Keratinocyte (primary cell): ENCODE measurements at regions not wholly inside any gene's neighbourhood (a gene's known extent, or its start where the extent isn't known, plus 50 kb on each side); places are given as distances from the start of the nearest gene placed in this dataset.

Source experiments
- DNase-seq: peaks from one replicate; pipeline ENCODE4 v3.0.0-alpha.2; 2011; ENCODE audit warnings: low read depth, missing footprints, low spot score
- FAIRE-seq: peaks from 2 replicates; lab custom pipeline; 2011; peaks lifted over from hg19 to GRCh38; lab: Jason Lieb, UNC
- H2AFZ ChIP-seq: 2 replicates; pipeline ENCODE4 v1.6.0; 2012; ENCODE audit warnings: low read length, control low read depth, inconsistent platforms; ENCODE audit not compliant: control insufficient read depth
- H3K27ac ChIP-seq: 2 replicates; pipeline ENCODE4 v1.5.1; 2011; ENCODE audit warnings: low read length; ENCODE audit not compliant: control insufficient read depth, insufficient read depth
- H3K27me3 ChIP-seq: 3 replicates; pipeline ENCODE4 v1.6.0; 2011; ENCODE audit warnings: low read length; ENCODE audit not compliant: control insufficient read depth, insufficient read depth; ENCODE audit errors: extremely low read depth
- H3K36me3 ChIP-seq, 2 experiments: 2 replicates in 1 of 2; 3 replicates in 1 of 2; pipeline ENCODE4 v1.5.1; 2011; ENCODE audit warnings: low read length in 2 of 2, mild to moderate bottlenecking in 1 of 2; ENCODE audit not compliant: control insufficient read depth in 2 of 2, insufficient read depth in 2 of 2; ENCODE audit errors: extremely low read depth in 1 of 2
- H3K4me1 ChIP-seq: 3 replicates; pipeline ENCODE4 v1.5.1; 2011; ENCODE audit warnings: low read length; ENCODE audit not compliant: control insufficient read depth, insufficient read depth; ENCODE audit errors: extremely low read depth
- H3K4me2 ChIP-seq: 3 replicates; pipeline ENCODE4 v1.6.0; 2011; ENCODE audit warnings: low read depth, low read length; ENCODE audit not compliant: control insufficient read depth, insufficient read depth; ENCODE audit errors: extremely low read depth
- H3K4me3 ChIP-seq, 3 experiments: fragments of 200-600 bp in 1 of 3; sonication (generic) in 1 of 3; 2 replicates in 2 of 3; 3 replicates in 1 of 3; pipeline ENCODE4 v1.5.1; 2011 to 2016; ENCODE audit warnings: low read length in 3 of 3, mild to moderate bottlenecking in 3 of 3, control low read depth in 2 of 3, inconsistent platforms in 1 of 3, low read depth in 1 of 3, mixed read lengths in 1 of 3, mixed run types in 1 of 3, moderate library complexity in 1 of 3; ENCODE audit not compliant: control insufficient read depth in 2 of 3, insufficient read depth in 2 of 3; ENCODE audit errors: extremely low read depth in 1 of 3
- H3K79me2 ChIP-seq: 2 replicates; pipeline ENCODE4 v1.6.0; 2012; ENCODE audit warnings: low read length; ENCODE audit not compliant: control insufficient read depth, insufficient read depth
- H3K9ac ChIP-seq: 3 replicates; pipeline ENCODE4 v1.6.0; 2011; ENCODE audit warnings: low read length; ENCODE audit not compliant: control insufficient read depth, insufficient read depth; ENCODE audit errors: extremely low read depth
- H3K9me1 ChIP-seq: 3 replicates; pipeline ENCODE4 v1.6.0; 2011; ENCODE audit warnings: low read length; ENCODE audit not compliant: control insufficient read depth, insufficient read depth; ENCODE audit errors: extremely low read depth
- H3K9me3 ChIP-seq: 2 replicates; pipeline ENCODE4 v1.5.1; 2012; ENCODE audit warnings: low read depth, low read length; ENCODE audit not compliant: control insufficient read depth
- H4K20me1 ChIP-seq: 3 replicates; pipeline ENCODE4 v1.6.0; 2011; ENCODE audit warnings: low read length; ENCODE audit not compliant: control insufficient read depth, insufficient read depth; ENCODE audit errors: extremely low read depth
- CTCF ChIP-seq, 3 experiments: IDR thresholded peaks in 1 of 3; conservative IDR thresholded peaks in 1 of 3; optimal IDR thresholded peaks in 1 of 3; 2 replicates in 2 of 3; 3 replicates in 1 of 3; pipeline versions ENCODE3 to v1.5.1; 2011; ENCODE audit warnings: low read length in 3 of 3, mild to moderate bottlenecking in 3 of 3, moderate library complexity in 2 of 3, control low read depth in 1 of 3, inconsistent platforms in 1 of 3; ENCODE audit not compliant: insufficient read depth in 2 of 3; ENCODE audit errors: extremely low read depth in 1 of 3
- EZH2 ChIP-seq: IDR thresholded peaks from one replicate; pipeline ENCODE4 v1.6.1; 2012; ENCODE audit warnings: inconsistent platforms, mild to moderate bottlenecking, low read length, moderate library complexity
- dilution Hi-C: fragments of 300-500 bp; cut with MboI; formaldehyde crosslinking; loops from one replicate; pipeline ENCODE4 v1.7.0; 2020; ENCODE audit warnings: low sequenced_read_pairs; ENCODE audit not compliant: extremely low pct_ligation_motif_present

DNA sequence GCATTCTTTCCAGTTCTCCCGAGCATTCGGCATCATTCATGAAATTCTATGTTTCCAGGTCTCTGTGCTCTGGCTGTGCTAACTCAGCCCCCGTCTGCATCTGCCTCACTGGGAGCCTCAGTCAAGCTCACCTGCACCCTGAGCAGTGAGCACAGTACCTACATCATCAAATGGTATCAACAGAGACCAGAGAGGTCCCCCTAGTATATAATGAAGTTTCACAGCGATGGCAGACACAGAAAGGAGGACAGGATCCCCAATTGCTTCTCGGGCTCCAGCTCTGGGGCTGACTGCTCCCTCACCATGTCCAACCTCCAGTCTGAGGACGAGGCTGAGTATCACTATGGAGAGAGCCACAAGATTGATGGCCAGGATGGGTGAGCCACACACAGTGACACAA is 52.8 kb upstream of the IGLL5 start:
- Histone ChIP-seq H3K9me3 (no peaks in the 10 kb centered on the region), H3K27ac (no peak overlapping the region), H3K9me1 (no peaks in the 10 kb centered on the region), H3K27me3 (no peaks in the 10 kb centered on the region), H3K4me2 (no peak overlapping the region), H2AFZ (no peak overlapping the region), H3K36me3 (no peaks in the 10 kb centered on the region), H3K9ac (no peak overlapping the region), H3K79me2 (no peaks in the 10 kb centered on the region), H3K4me3 (no peak overlapping the region), H3K4me1 (no peaks in the 10 kb centered on the region), H4K20me1 (no peaks in the 10 kb centered on the region)
- DNase-seq (no peak), FAIRE-seq (no peak)
- TF ChIP-seq CTCF (optimal IDR thresholded peaks at IDR 0.05 in 1 of 3, IDR thresholded peaks at IDR 0.05 in 1 of 3, conservative IDR thresholded peaks at IDR 0.05 in 1 of 3; ENCODE audit: extremely low read depth in 1 of 3, insufficient read depth in 2 of 3, low read length in 3 of 3) (no peak), EZH2 (no peak)
- dilution Hi-C loops, result no loop called here

DNA sequence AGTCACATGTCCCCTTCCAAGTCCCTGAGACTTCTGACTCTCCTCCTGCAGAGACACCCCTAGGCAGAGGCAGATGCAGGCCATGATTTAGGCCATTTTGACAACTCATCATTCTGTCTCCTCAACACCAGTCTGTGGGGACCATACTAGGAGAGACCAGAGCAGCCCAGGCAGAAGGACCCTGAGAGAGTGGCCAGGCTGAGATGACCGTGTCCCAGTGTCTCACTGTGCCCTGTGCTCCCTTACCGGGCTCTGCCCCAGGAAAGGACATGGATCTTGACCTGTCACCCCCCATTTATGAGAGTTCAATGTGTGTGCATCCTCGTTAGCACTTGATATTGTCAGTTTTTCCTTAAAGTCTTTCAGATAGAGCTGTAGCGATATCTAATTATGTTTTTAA is 52.4 kb upstream of the IGLL5 start:
- Histone ChIP-seq H3K9ac (no peak overlapping the region), H3K4me1 (no peaks in the 10 kb centered on the region), H3K4me2 (no peak overlapping the region), H2AFZ (no peak overlapping the region), H3K27me3 (no peaks in the 10 kb centered on the region), H3K36me3 (no peaks in the 10 kb centered on the region), H3K9me1 (no peaks in the 10 kb centered on the region), H3K9me3 (no peaks in the 10 kb centered on the region), H4K20me1 (no peaks in the 10 kb centered on the region), H3K79me2 (no peaks in the 10 kb centered on the region), H3K4me3 (no peak overlapping the region), H3K27ac (no peak overlapping the region)
- dilution Hi-C loops, result no loop called here
- FAIRE-seq, result no peak
- TF ChIP-seq EZH2, result no peak
- TF ChIP-seq CTCF (optimal IDR thresholded peaks at IDR 0.05 in 1 of 3, IDR thresholded peaks at IDR 0.05 in 1 of 3, conservative IDR thresholded peaks at IDR 0.05 in 1 of 3; ENCODE audit: extremely low read depth in 1 of 3, insufficient read depth in 2 of 3, low read length in 3 of 3), result no peak
- no peak for DNase-seq
